Gastroesophageal sphincter (tissue), 3 donors: ENCODE measurements at regions not wholly inside any gene's neighbourhood (a gene's known extent, or its start where the extent isn't known, plus 50 kb on each side); places are given as distances from the start of the nearest gene placed in this dataset.

ENCODE experiments used
- EP300 ChIP-seq: sonication (generic); formaldehyde crosslinking; IDR thresholded peaks from one replicate; pipeline ENCODE4 v1.6.1; 2017; ENCODE audit warnings: antibody characterized with exemption, mild to moderate bottlenecking
- POLR2A ChIP-seq, 2 donors: fragments of 450-650 bp; IDR thresholded peaks; one replicate each; pipeline ENCODE4 v1.6.1; 2017; ENCODE audit warnings: antibody characterized with exemption in 2 of 2, mild to moderate bottlenecking in 2 of 2, moderate library complexity in 1 of 2
- POLR2AphosphoS5 ChIP-seq: sonication (generic); formaldehyde crosslinking; IDR thresholded peaks from one replicate; pipeline ENCODE4 v1.6.1; 2017; ENCODE audit warnings: antibody characterized with exemption
- TF ChIP-seq, protein P1 (sequence below), 4 experiments: fragments of 200-600 bp in 2 of 4; fragments of 450-650 bp in 2 of 4; sonication (generic) in 1 of 4; IDR thresholded peaks; one replicate each; pipeline ENCODE4 v1.5.1; 2017 to 2019; ENCODE audit warnings: antibody characterized with exemption in 4 of 4, mild to moderate bottlenecking in 2 of 4, moderate library complexity in 2 of 4

DNA sequence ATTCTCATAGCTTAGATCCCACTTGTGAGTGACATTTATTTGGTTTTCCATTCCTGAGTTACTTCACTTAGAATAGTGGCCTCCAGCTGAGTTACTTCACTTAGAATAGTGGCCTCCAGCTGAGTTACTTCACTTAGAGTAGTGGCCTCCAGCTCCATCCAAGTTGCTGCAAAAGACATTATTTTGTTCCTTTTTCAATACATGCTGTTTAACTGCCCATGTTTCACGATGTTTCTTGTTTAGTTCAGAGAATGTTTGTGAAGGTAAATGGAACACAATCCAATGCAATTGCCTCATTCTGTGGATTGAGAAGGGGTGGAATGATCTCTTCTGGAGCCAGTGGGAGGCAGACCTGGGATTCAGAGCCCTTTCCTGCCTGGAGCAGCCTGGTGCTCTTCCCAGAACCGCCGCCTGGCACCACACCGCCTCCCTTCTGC, 273.5 kb upstream of the ATP5MC3 start:
- TF ChIP-seq, protein P1, sequence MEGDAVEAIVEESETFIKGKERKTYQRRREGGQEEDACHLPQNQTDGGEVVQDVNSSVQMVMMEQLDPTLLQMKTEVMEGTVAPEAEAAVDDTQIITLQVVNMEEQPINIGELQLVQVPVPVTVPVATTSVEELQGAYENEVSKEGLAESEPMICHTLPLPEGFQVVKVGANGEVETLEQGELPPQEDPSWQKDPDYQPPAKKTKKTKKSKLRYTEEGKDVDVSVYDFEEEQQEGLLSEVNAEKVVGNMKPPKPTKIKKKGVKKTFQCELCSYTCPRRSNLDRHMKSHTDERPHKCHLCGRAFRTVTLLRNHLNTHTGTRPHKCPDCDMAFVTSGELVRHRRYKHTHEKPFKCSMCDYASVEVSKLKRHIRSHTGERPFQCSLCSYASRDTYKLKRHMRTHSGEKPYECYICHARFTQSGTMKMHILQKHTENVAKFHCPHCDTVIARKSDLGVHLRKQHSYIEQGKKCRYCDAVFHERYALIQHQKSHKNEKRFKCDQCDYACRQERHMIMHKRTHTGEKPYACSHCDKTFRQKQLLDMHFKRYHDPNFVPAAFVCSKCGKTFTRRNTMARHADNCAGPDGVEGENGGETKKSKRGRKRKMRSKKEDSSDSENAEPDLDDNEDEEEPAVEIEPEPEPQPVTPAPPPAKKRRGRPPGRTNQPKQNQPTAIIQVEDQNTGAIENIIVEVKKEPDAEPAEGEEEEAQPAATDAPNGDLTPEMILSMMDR (IDR thresholded peaks at IDR 0.05): no peak
- no peak for TF ChIP-seq POLR2AphosphoS5
- TF ChIP-seq EP300: no peak
- TF ChIP-seq POLR2A (IDR thresholded peaks at IDR 0.05): no peak
